K562 (cell line): ENCODE measurements at regions not wholly inside any gene's neighbourhood (a gene's known extent, or its start where the extent isn't known, plus 50 kb on each side); places are given as distances from the start of the nearest gene placed in this dataset.

ENCODE experiments used
- ATAC-seq: fragments of 200-7000 bp; cut with Tn5 transposase; 3 replicates; pipeline ENCODE4 v1.9.1; 2020; ENCODE audit warnings: moderate library complexity
- BruUV-seq: library from RNA; stranded (reverse); fragments of 400-500 nt; replicated peaks from 2 replicates; lab custom pipeline; 2021; lab: Mats Ljungman, UMichigan
- CTCF ChIA-PET: fragments of 300-600 bp; formaldehyde crosslinking; extraction: SDS; loops from one replicate; lab custom pipeline; 2021; ENCODE audit warnings: low intra/inter-chr PET ratio; lab: Yijun Ruan, JAX
- POLR2A ChIA-PET: fragments of 300-600, 350-650 bp; sonication (Branson Sonifier 250); formaldehyde crosslinking; extraction: SDS; loops from one replicate; lab custom pipeline; 2021; ENCODE audit warnings: antibody characterized with exemption, inconsistent platforms; lab: Yijun Ruan, JAX
- DNase-seq, 4 experiments: peaks; one replicate each; pipeline versions ENCODE4 v3.0.0 to v3.0.0-alpha.2; 2011 to 2018; ENCODE audit warnings: low spot score in 3 of 4, mixed read lengths in 3 of 4; ENCODE audit errors: extremely low read depth in 1 of 4
- FAIRE-seq: peaks from 2 replicates; lab custom pipeline; 2011; peaks lifted over from hg19 to GRCh38; lab: Jason Lieb, UNC
- H2AFZ ChIP-seq: 2 replicates; pipeline ENCODE4 v1.6.0; 2011; ENCODE audit warnings: low read depth, low read length, control low read depth, inconsistent platforms
- H3K27ac ChIP-seq: fragments of 200-600 bp; 3 replicates; pipeline ENCODE4 v1.8.0; 2011; ENCODE audit warnings: low read depth, mild to moderate bottlenecking, control low read depth, inconsistent platforms, low read length, moderate library complexity, mixed read lengths; ENCODE audit errors: extremely low read depth
- H3K27me3 ChIP-seq, 2 experiments: fragments of 300-600 bp in 1 of 2; 2 replicates in 1 of 2; 3 replicates in 1 of 2; pipeline versions ENCODE4 v1.6.0 to v1.8.0; 2011; ENCODE audit warnings: inconsistent platforms in 2 of 2, low read length in 2 of 2, mild to moderate bottlenecking in 1 of 2, mixed read lengths in 1 of 2, moderate library complexity in 1 of 2; ENCODE audit not compliant: control insufficient read depth in 2 of 2, insufficient read depth in 2 of 2
- H3K36me3 ChIP-seq: fragments of 300-600 bp; 3 replicates; pipeline ENCODE4 v1.8.0; 2011; ENCODE audit warnings: mild to moderate bottlenecking, low read length, inconsistent platforms; ENCODE audit not compliant: control insufficient read depth, insufficient read depth
- H3K4me1 ChIP-seq, 2 experiments: fragments of 200-600 bp in 1 of 2; replicated peaks in 1 of 2; 2 replicates in 1 of 2; 3 replicates in 1 of 2; pipeline versions ENCODE4 v1.5.1 to v1.8.0; 2011; ENCODE audit warnings: inconsistent platforms in 2 of 2, low read length in 2 of 2, mild to moderate bottlenecking in 1 of 2, mixed read lengths in 1 of 2, moderate library complexity in 1 of 2; ENCODE audit not compliant: control insufficient read depth in 2 of 2, insufficient read depth in 2 of 2
- H3K4me2 ChIP-seq: 2 replicates; pipeline ENCODE4 v1.6.1; 2011; ENCODE audit warnings: low read length, control low read depth, inconsistent platforms, mixed read lengths; ENCODE audit not compliant: insufficient read depth
- H3K4me3 ChIP-seq: fragments of 200-600 bp; sonication (generic), shearing (Covaris generic); 2 replicates; pipeline ENCODE4 v1.5.1; 2016; ENCODE audit warnings: control low read depth, inconsistent platforms
- H3K79me2 ChIP-seq: fragments of 200-600 bp; 3 replicates; pipeline ENCODE4 v1.8.0; 2011; ENCODE audit warnings: low read length, inconsistent platforms; ENCODE audit not compliant: control insufficient read depth, insufficient read depth
- H3K9ac ChIP-seq, 2 experiments: 2 replicates each; pipeline versions ENCODE4 v1.6.0 to v1.6.1; 2011; ENCODE audit warnings: low read depth in 2 of 2, low read length in 2 of 2, control low read depth in 1 of 2, inconsistent platforms in 1 of 2, mild to moderate bottlenecking in 1 of 2, mixed read lengths in 1 of 2; ENCODE audit not compliant: insufficient read depth in 1 of 2
- H3K9me1 ChIP-seq: one replicate; pipeline ENCODE4 v1.6.0; 2011; ENCODE audit warnings: inconsistent platforms, mild to moderate bottlenecking, low read length, moderate library complexity; ENCODE audit not compliant: control insufficient read depth, insufficient read depth
- H3K9me3 ChIP-seq: replicated peaks from 2 replicates; pipeline ENCODE4 v1.5.1; 2011; ENCODE audit warnings: low read depth, low read length, inconsistent platforms; ENCODE audit not compliant: control insufficient read depth, insufficient read depth
- H4K20me1 ChIP-seq: replicated peaks from 2 replicates; pipeline ENCODE4 v1.6.1; 2011; ENCODE audit warnings: low read length, inconsistent platforms, mixed read lengths; ENCODE audit not compliant: control insufficient read depth, insufficient read depth
- ATF4 ChIP-seq: fragments of 450-650 bp; formaldehyde crosslinking; IDR thresholded peaks from 2 replicates; pipeline ENCODE4 v1.4.0; 2022; ENCODE audit warnings: mild to moderate bottlenecking, moderate library complexity
- BRD4 ChIP-seq: fragments of 200-600 bp; sonication (generic); IDR thresholded peaks from 2 replicates; pipeline ENCODE4 v1.6.1; 2017; ENCODE audit warnings: inconsistent platforms
- CBFA2T3 ChIP-seq: fragments of 450-650 bp; IDR thresholded peaks from 2 replicates; pipeline ENCODE4 v1.6.1; 2017
- CEBPG ChIP-seq, 3 experiments: fragments of 200-800 bp in 1 of 3; sonication (Bioruptor generic) in 1 of 3; sonication (generic) in 1 of 3; formaldehyde crosslinking in 1 of 3; IDR thresholded peaks in 2 of 3; conservative IDR thresholded peaks in 1 of 3; 2 replicates each; pipeline versions ENCODE4 v1.6.1 to v1.8.0; 2016 to 2022; ENCODE audit warnings: missing compliant biosample characterization in 2 of 3, missing genetic modification characterization in 2 of 3, mild to moderate bottlenecking in 1 of 3, missing genetic modification reagents in 1 of 3
- CREBBP ChIP-seq: IDR thresholded peaks from one replicate; pipeline ENCODE4 v1.6.1; 2012; ENCODE audit warnings: low read depth, mild to moderate bottlenecking, control low read depth, inconsistent platforms, low read length
- GABPA ChIP-seq: fragments of 200-800 bp; sonication (Bioruptor generic); conservative IDR thresholded peaks from 2 replicates; pipeline ENCODE4 v1.6.1; 2016; ENCODE audit warnings: low read depth, missing genetic modification characterization, missing compliant biosample characterization
- GTF2E2 ChIP-seq: fragments of 200-800 bp; sonication (Bioruptor generic); IDR thresholded peaks from 2 replicates; pipeline ENCODE4 v1.6.1; 2016; ENCODE audit warnings: missing genetic modification characterization, missing compliant biosample characterization
- MCM3 ChIP-seq: fragments of 450-650 bp; IDR thresholded peaks from 2 replicates; pipeline ENCODE4 v1.6.1; 2016
- NCOR1 ChIP-seq: fragments of 450-650 bp; IDR thresholded peaks from 2 replicates; pipeline ENCODE4 v1.6.1; 2016; ENCODE audit warnings: mild to moderate bottlenecking, moderate library complexity
- SAP30 ChIP-seq: fragments of 200-600 bp; sonication (generic); IDR thresholded peaks from 2 replicates; pipeline ENCODE4 v1.6.1; 2012; ENCODE audit warnings: borderline replicate concordance, low read depth, mild to moderate bottlenecking, moderate library complexity, low read length, control low read depth, inconsistent platforms; ENCODE audit not compliant: insufficient read depth, poor library complexity, severe bottlenecking
- SMAD3 ChIP-seq: fragments of 450-650 bp; formaldehyde crosslinking; conservative IDR thresholded peaks from 2 replicates; pipeline ENCODE4 v1.4.0; 2020; ENCODE audit warnings: mild to moderate bottlenecking
- SRSF1 ChIP-seq: fragments of 200-400 bp; formaldehyde crosslinking; IDR thresholded peaks from 2 replicates; pipeline ENCODE4 v1.6.1; 2017; ENCODE audit warnings: mild to moderate bottlenecking, low read depth, low read length, moderate library complexity
- ZNF133 ChIP-seq: fragments of 250-450 bp; sonication (Bioruptor Pico); IDR thresholded peaks from 2 replicates; pipeline ENCODE4 v1.4.0; 2020; ENCODE audit warnings: mild to moderate bottlenecking
- ZNF3 ChIP-seq: fragments of 250-450 bp; sonication (Bioruptor Pico); IDR thresholded peaks from 2 replicates; pipeline ENCODE4 v1.5.0; 2021; ENCODE audit warnings: mild to moderate bottlenecking, moderate library complexity
- ZNF507 ChIP-seq: conservative IDR thresholded peaks from 2 replicates; pipeline ENCODE4 v1.6.1; 2017; ENCODE audit warnings: missing genetic modification characterization, missing compliant biosample characterization
- WGBS: fragments of 100-300 bp; shearing (Covaris generic); methylation state at CpG from one replicate; pipeline ENCODE4 v1.1.6; 2016; ENCODE audit warnings: low coverage, mixed read lengths; ENCODE audit not compliant: insufficient coverage; ENCODE audit errors: missing lambda C conversion rate; 5-methylcytosine and 5-hydroxymethylcytosine counted together
- in situ Hi-C: fragments of 300-500 bp; cut with MboI; formaldehyde crosslinking; loops from 4 replicates; pipeline ENCODE4 v1.15.0; 2018; ENCODE audit warnings: inconsistent platforms, mixed read lengths
- intact Hi-C: fragments of 100-400 bp; cut with micrococcal nuclease; formaldehyde crosslinking; loops from 2 replicates; pipeline ENCODE4 v1.14.2; 2022

GRCh38 chr5:173399851-173400250 lies 71.6 kb upstream of the STC2 start (continued):
- TF ChIP-seq ZNF507 (tag) (no peak), NCOR1 (no peak), CBFA2T3 (no peak), CREBBP (no peak), MCM3 (no peak), ZNF133 (CRISPR knock-in tag) (no peak), ZNF3 (CRISPR knock-in tag) (no peak), SMAD3 (CRISPR knock-in tag) (no peak)

GRCh38 chr5:173397516-173397915 lies 69.3 kb upstream of the STC2 start:
- ATAC-seq = no peak
- H3K9ac ChIP-seq = no peak overlapping the region
- H3K79me2 ChIP-seq = no peaks in the 10 kb centered on the region
- no peak for DNase-seq
- no peak overlapping the region for H3K4me3 ChIP-seq
- BruUV-seq = no TSS peak
- H3K4me1 ChIP-seq = no peaks in the 10 kb centered on the region
- 0% methylated on average over 6 of the region's 6 CpGs for whole genome bisulfite sequencing
- no peak overlapping the region for H3K27ac ChIP-seq
- in situ Hi-C loops = no loop called here
- no peaks in the 10 kb centered on the region for H3K36me3 ChIP-seq
- FAIRE-seq = no peak
- H2AFZ ChIP-seq = no peak overlapping the region
- CTCF ChIA-PET = no interaction called here
- intact Hi-C loops = no loop called here
- POLR2A ChIA-PET = no interaction called here
- H3K9me3 ChIP-seq = no peaks in the 10 kb centered on the region
- TF ChIP-seq ATF4 (CRISPR knock-in tag) = 0 out of 2 replicates have a peak, but pooled peaks have one; percentile 46
- no peak for TF ChIP-seq BRD4
- no peak for TF ChIP-seq SAP30
- TF ChIP-seq CEBPG (CRISPR knock-in tag; IDR thresholded peaks at IDR 0.05) = no peak
- 0 out of 4 replicates have a peak, but pooled peaks of 1 of the 2 experiments have one; percentile 25 for TF ChIP-seq CEBPG (tag; conservative IDR thresholded peaks at IDR 0.05 in 1 of 2, IDR thresholded peaks at IDR 0.05 in 1 of 2)
- no peak for TF ChIP-seq GTF2E2 (tag)
- TF ChIP-seq GABPA = 0 out of 2 replicates have a peak, but pooled peaks have one; percentile 34
- no peak for TF ChIP-seq SRSF1
- H3K4me2 ChIP-seq = no peak overlapping the region
- H3K27me3 ChIP-seq = peaks cover 6 to 21% of the 10 kb centered on the region in 2 experiments
- no peaks in the 10 kb centered on the region for H4K20me1 ChIP-seq
- H3K9me1 ChIP-seq = no peaks in the 10 kb centered on the region
